GM20000 (cell line): ENCODE measurements at regions not wholly inside any gene's neighbourhood (a gene's known extent, or its start where the extent isn't known, plus 50 kb on each side); places are given as distances from the start of the nearest gene placed in this dataset.

Experiments used
- DNase-seq: peaks from one replicate; pipeline ENCODE4 v3.0.0; 2012; ENCODE audit warnings: low spot score
- CTCF ChIP-seq: IDR thresholded peaks from 2 replicates; pipeline ENCODE4 v1.5.1; 2012; ENCODE audit warnings: mild to moderate bottlenecking, control low read depth; ENCODE audit errors: extremely low read depth, missing control alignments

GRCh38 chr6:156688620-156688971 is 88.6 kb upstream of the ARID1B start:
- DNase-seq = no peak
- no peak for TF ChIP-seq CTCF

GRCh38 chr6:156687789-156688619 is 89.2 kb upstream of the ARID1B start:
- peak; percentile 48 for DNase-seq
- TF ChIP-seq CTCF = no peak

GRCh38 chr6:156686995-156687788 is 90.0 kb upstream of the ARID1B start:
- peak; percentile 98 for DNase-seq

GRCh38 chr6:156686301-156686994 is 90.7 kb upstream of the ARID1B start:
- DNase-seq = peak; percentile 56
- peak; percentile 15 for TF ChIP-seq CTCF

More at GRCh38 chr6:156686995-156687788, 90.0 kb upstream of the ARID1B start:
- TF ChIP-seq CTCF = no peak

GRCh38 chr6:156685823-156686222 is 91.4 kb upstream of the ARID1B start:
- no peak for DNase-seq

GRCh38 chr6:156683821-156684220 is 93.4 kb upstream of the ARID1B start:
- no peak for TF ChIP-seq CTCF
- no peak for DNase-seq

More at GRCh38 chr6:156685823-156686222, 91.4 kb upstream of the ARID1B start:
- TF ChIP-seq CTCF = no peak
